GM19455 (cell line): ENCODE measurements at regions not wholly inside any gene's neighbourhood (a gene's known extent, or its start where the extent isn't known, plus 50 kb on each side); places are given as distances from the start of the nearest gene placed in this dataset.
"Not testable (repeated sequence)": the region's sequence is repeated elsewhere in the genome, so short reads cannot be mapped to it uniquely, and the experiment has no call there.

ENCODE experiments used
- ATAC-seq: cut with Tn5 transposase; IDR thresholded peaks from one replicate; pipeline ENCODE4 v1.9.1; 2021; ENCODE audit not compliant: unreplicated experiment

- ATAC-seq, result no peak
Measured at GRCh38 chr14:81738946-81739659, 205.4 kb upstream of the SEL1L start.

- ATAC-seq, result no peak
Measured at GRCh38 chr14:81743605-81744004, 210.0 kb upstream of the SEL1L start.

DNA sequence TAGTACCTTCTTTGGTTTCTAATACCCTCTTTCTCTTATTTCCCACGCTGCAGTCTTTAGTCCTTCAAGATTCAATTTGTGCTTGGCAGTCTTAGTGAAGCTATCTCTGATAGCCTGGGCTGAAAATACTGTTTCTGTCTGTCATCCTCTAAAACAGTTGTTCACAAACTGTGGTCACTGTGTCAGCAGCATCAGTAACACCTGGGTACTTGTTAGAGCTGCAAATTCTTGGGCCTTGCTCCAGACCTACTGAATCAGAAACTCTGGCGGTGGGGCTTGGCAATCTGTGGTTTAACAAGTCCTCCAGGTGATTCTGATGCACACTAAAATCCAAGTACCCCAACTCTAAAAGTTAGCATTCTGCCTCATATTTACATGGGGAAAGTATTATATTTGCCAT, 217.5 kb upstream of the SEL1L start:
- no peak for ATAC-seq

DNA sequence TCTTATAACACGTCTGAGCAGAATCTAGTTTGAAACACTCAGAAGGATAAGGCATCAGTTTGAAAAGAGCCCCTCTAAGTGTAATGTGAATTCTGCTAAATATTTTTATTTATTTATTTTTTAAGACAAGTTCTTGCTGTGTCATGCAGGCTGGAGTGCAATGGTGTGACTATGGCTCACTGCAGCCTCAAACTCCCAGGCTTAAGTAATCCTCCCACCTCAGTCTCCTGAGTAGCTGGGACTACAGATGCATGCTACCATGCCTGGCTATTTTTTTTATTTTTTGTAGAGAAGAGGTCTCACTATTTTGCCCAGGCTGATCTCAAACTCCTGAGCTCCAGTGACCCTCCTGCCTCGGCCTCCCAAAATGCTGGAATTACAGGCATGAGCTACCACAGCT, 225.9 kb upstream of the SEL1L start:
- ATAC-seq, result no peak

DNA sequence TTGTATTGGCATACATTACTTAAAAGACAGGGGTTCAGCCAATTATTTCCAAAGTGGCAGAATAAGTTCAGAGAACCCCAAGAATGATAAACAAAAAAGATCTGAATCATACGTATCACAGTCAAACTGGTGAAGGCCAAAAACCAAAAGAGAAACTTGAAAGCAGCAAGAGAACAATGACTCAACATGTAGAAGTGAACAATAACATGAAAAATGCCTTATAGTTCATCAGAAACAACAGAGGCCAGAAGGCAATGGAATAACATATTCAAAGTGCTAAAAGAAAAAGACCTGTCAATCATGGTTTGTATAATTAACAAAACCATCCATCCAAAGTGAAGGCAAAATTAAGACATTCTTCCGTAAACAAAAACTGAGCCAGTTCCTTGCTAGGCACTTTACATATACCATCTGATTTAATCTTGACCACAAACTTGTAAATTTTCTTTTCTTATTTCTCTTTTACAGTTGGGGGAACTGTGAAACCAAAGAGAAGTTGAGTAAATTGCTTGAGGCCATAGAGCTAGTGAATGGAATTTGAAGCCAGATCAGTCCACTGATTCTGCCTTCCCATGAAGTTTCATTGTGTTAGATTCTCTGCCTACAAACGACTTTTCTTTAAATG, 232.1 kb upstream of the SEL1L start:
- ATAC-seq, result no peak

- ATAC-seq, result no peak
Measured at GRCh38 chr14:81766321-81766915, 232.8 kb upstream of the SEL1L start.

- no peak for ATAC-seq
Measured at GRCh38 chr14:81767266-81767995, 233.8 kb upstream of the SEL1L start.

DNA sequence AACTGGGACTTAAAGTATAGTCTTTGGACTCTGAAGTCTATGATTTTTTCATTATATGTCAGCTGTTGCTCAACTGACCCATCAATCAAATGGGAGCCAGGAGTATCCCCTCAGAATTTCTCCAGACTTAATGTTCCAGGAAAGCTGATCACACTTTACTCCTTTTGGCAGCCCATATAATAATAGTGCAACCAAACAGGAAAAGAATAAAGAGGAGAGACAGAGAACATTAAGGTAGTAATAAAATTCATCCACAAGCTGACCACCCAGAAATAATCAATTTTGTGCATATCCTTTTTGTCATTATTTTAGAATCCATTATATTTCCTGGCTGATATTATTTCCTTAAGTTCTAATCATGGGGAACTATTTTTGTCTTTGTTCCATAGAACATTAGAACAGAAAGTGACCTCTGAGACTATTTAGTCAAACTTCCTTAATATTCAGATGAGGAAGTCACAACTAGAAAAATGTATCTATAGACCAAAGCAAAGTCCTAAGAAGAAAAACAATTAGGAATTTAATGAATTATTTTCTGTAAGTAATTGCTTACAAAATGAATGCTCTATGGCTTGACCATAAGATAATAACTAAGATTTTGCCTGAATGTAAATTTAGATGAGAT, 238.1 kb upstream of the SEL1L start:
- ATAC-seq, result no peak

DNA sequence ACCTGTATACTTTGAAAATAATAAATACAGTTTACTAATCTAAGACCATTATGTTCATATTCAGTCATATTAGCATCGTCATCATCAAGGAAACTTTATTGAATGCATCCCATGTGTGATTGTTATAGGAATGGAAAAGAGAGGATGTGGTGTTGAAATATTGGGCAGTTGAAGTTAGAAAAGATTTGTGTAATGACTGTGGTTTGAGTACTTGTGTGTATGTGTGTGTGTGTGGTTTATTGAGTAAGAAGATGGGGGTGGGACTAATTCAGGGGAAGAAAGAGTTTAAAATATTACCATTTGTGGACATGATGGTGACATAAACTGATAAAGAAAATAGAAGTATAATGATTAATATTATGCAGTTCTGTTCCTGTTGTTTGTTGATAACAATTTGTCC, 238.7 kb upstream of the SEL1L start:
- no peak for ATAC-seq

DNA sequence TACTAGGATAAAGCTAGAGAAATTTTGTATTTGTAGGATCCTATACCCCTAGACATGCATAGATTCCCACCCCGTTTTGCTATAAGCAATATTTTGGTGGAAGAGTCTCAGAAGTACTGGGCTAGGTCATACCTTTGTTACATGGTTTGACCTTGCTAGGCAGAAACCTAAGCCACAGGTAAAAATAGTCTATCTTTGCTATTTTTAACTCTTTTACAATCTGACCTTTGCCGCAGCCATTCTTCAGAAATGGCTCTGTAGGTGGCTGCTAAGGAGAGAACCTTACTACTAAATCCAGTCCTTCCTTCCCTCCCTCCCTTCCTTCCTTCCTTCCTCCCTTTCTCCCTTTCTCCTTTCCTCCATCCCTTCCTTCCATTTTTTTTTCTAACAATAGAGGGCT, 242.9 kb upstream of the SEL1L start:
- ATAC-seq, result no peak

DNA sequence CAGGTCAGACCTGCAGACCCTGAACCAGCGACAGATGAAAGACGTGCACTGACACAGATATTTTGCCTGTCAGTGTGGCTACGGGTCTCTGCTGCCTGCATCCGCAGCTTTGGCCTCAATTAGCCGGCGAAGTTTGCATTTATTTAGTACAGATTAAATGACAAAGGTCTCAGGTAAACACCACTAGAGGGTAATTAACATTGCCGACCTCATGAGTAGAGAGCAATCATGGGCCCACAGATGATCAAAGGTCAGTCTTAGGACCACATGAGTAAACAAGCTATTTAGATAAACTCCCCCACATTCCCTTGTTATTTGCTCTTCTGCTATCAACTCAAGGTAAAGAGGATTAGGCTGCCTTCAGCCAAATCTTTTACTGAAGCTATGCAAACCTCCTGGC, 248.1 kb upstream of the SEL1L start:
- ATAC-seq, result not testable (repeated sequence)

DNA sequence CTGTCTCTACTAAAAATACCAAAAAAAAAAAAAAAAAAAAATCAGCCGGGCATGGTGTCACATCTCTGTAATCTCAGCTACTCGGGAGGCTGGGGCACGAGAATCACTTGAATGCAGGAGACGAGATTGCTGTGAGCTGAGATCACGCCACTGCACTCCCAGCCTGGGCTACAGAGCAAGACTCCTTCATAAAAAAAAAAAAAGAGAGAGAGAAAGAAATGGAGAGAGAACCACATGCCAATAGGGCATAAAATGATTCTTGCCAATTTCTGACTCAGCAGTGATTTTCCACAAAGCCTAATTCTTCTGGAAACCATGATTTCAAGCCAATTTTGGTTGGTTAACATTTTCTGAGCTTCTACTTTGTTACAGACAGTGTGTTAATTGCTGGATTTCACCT, 250.4 kb upstream of the SEL1L start:
- no peak for ATAC-seq

GRCh38 chr14:81797315-81797714, 263.7 kb upstream of the SEL1L start:
- ATAC-seq, result no peak

- ATAC-seq, result no peak
Measured at GRCh38 chr14:81801921-81802320, 268.3 kb upstream of the SEL1L start.

DNA sequence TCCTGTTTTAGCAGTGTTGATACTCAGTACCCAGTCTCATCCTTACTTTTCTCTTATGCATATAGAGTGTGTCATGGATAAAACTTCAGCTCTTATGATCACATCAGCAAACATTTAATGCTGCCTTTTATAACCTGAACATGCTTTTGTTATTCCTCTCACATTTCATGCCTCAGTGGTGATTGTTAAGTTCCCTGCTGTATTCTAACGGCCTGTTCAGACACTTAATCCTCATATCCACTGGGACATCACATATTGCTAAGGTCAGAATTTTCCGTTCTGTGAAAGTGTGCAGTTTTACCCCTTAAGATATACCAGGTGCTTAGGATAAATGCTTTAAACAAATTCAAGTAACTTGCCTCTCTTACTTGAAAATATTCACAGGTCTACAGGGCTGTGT, 268.7 kb upstream of the SEL1L start:
- ATAC-seq, result no peak

GRCh38 chr14:81805785-81806184, 272.1 kb upstream of the SEL1L start:
- ATAC-seq, result no peak

- no peak for ATAC-seq
Measured at GRCh38 chr14:81811705-81812269, 278.1 kb upstream of the SEL1L start.

GRCh38 chr14:81818271-81818670, 284.6 kb upstream of the SEL1L start:
- ATAC-seq, result no peak

- ATAC-seq, result no peak
Measured at GRCh38 chr14:81819344-81819743, 285.7 kb upstream of the SEL1L start.

DNA sequence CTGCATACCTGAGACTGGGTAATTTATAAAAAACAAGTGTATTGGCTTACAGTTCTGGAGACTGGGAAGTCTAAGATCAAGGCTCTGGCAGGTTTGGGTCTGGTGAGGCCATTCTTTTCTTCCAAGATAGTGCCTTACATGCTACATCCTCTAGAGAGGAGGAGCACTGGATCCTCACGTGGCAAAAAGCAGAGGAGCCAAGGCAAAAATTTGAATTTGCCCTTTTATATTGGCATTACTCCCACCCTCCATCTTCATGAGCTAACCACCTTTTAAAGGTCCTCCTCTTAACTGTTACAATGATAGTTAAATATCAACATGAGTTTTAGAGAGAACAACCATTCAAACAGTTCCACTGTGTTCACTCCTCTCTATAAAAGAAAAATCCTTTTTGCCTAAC, 286.3 kb upstream of the SEL1L start:
- ATAC-seq, result no peak

DNA sequence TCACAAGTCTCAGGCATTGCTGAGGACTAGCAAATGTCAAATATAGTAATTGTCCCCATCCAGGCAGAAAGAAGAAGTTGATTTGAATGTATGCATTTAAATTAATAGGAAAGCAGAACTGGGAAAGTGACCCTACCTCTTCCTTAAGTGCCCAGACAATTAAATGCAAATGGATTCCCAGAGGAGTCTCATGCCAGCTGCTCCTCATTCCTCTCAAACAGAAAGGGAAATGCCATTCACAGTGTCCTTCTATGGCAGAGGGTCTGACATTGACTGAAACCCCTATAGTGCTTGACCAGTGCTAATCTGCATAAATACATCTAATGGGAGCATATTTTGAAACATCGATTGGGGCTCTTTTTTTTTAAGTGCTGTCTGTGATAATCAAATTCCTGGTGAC, 292.4 kb upstream of the SEL1L start:
- no peak for ATAC-seq
